H1 (cell line): ENCODE measurements at regions not wholly inside any gene's neighbourhood (a gene's known extent, or its start where the extent isn't known, plus 50 kb on each side); places are given as distances from the start of the nearest gene placed in this dataset.

ENCODE experiments used
- CTCF ChIA-PET: fragments of 300-600 bp; sonication (Branson Sonifier 250); formaldehyde crosslinking; loops from one replicate; lab custom pipeline; 2021; ENCODE audit not compliant: partially characterized antibody; lab: Charles Lee
- POLR2A ChIA-PET: fragments of 300-600 bp; sonication (Branson Sonifier 250); formaldehyde crosslinking; loops from one replicate; lab custom pipeline; 2021; ENCODE audit warnings: inconsistent platforms; ENCODE audit not compliant: partially characterized antibody; lab: Charles Lee
- DNase-seq, 2 experiments: peaks; one replicate each; pipeline versions ENCODE4 v3.0.0 to v3.0.0-alpha.2; 2010 to 2022; ENCODE audit warnings: low spot score in 2 of 2, low read depth in 1 of 2, mixed read lengths in 1 of 2
- FAIRE-seq: peaks from 2 replicates; lab custom pipeline; 2011; peaks lifted over from hg19 to GRCh38; lab: Jason Lieb, UNC
- H2AFZ ChIP-seq: 2 replicates; pipeline ENCODE4 v1.8.1; 2012; ENCODE audit warnings: low read length, inconsistent platforms
- H2AK5ac ChIP-seq: 2 replicates; pipeline ENCODE4 v1.6.1; 2013; ENCODE audit warnings: low read depth, low read length
- H2BK120ac ChIP-seq: replicated peaks from 2 replicates; pipeline ENCODE3; 2013; ENCODE audit warnings: low read depth, low read length, inconsistent platforms
- H2BK12ac ChIP-seq: 2 replicates; pipeline ENCODE4 v1.6.1; 2013; ENCODE audit warnings: low read depth, low read length
- H2BK15ac ChIP-seq: 2 replicates; pipeline ENCODE4 v1.6.1; 2013; ENCODE audit warnings: low read length
- H2BK20ac ChIP-seq: 2 replicates; pipeline ENCODE4 v1.6.1; 2013; ENCODE audit warnings: low read length
- H2BK5ac ChIP-seq: 2 replicates; pipeline ENCODE4 v1.6.1; 2013; ENCODE audit warnings: low read depth, low read length
- H3K14ac ChIP-seq: 2 replicates; pipeline ENCODE4 v1.6.1; 2013; ENCODE audit warnings: inconsistent platforms; ENCODE audit not compliant: insufficient read length
- H3K18ac ChIP-seq: 2 replicates; pipeline ENCODE4 v1.6.1; 2013; ENCODE audit warnings: low read length; ENCODE audit errors: extremely low read depth
- H3K23ac ChIP-seq: 2 replicates; pipeline ENCODE4 v1.6.1; 2013; ENCODE audit warnings: inconsistent platforms; ENCODE audit not compliant: insufficient read length
- H3K23me2 ChIP-seq: 2 replicates; pipeline ENCODE4 v1.6.1; 2013; ENCODE audit warnings: low read depth, low read length
- H3K27ac ChIP-seq: 2 replicates; pipeline ENCODE4 v1.6.1; 2011; ENCODE audit warnings: low read depth, low read length, inconsistent platforms
- H3K27me3 ChIP-seq, 4 experiments: replicated peaks in 1 of 4; 1 replicate in 1 of 4; 2 replicates in 3 of 4; pipeline versions ENCODE4 v1.6.1 to v1.8.1; 2011 to 2013; ENCODE audit warnings: low read length in 3 of 4, mild to moderate bottlenecking in 3 of 4, inconsistent platforms in 2 of 4, mixed read lengths in 2 of 4, moderate library complexity in 1 of 4; ENCODE audit not compliant: control insufficient read depth in 3 of 4, insufficient read depth in 3 of 4; ENCODE audit errors: extremely low read depth in 1 of 4
- H3K36me3 ChIP-seq, 4 experiments: 2 replicates each; pipeline versions ENCODE4 v1.6.1 to v1.8.1; 2011 to 2013; ENCODE audit warnings: mild to moderate bottlenecking in 4 of 4, low read length in 3 of 4, moderate library complexity in 2 of 4, control low read depth in 1 of 4, inconsistent platforms in 1 of 4; ENCODE audit not compliant: insufficient read depth in 4 of 4, control insufficient read depth in 2 of 4
- H3K4ac ChIP-seq: replicated peaks from 2 replicates; pipeline ENCODE3; 2013; ENCODE audit warnings: low read length, low read depth, mixed read lengths, inconsistent platforms; ENCODE audit not compliant: insufficient read length
- H3K4me1 ChIP-seq, 4 experiments: replicated peaks in 1 of 4; 1 replicate in 1 of 4; 2 replicates in 3 of 4; pipeline versions ENCODE4 v1.6.1 to v1.8.1; 2011 to 2013; ENCODE audit warnings: low read length in 3 of 4, inconsistent platforms in 2 of 4, mixed read lengths in 1 of 4; ENCODE audit not compliant: insufficient read depth in 4 of 4, control insufficient read depth in 3 of 4
- H3K4me2 ChIP-seq, 2 experiments: 2 replicates each; pipeline versions ENCODE4 v1.6.1 to v1.8.1; 2011 to 2013; ENCODE audit warnings: low read depth in 2 of 2, low read length in 2 of 2, control low read depth in 1 of 2, inconsistent platforms in 1 of 2, mild to moderate bottlenecking in 1 of 2; ENCODE audit not compliant: insufficient read depth in 1 of 2
- H3K4me3 ChIP-seq, 4 experiments: fragments of 200-600, 300-600 bp in 1 of 4; sonication (generic), shearing (Covaris generic), sonication (Bioruptor Twin) in 1 of 4; 2 replicates each; pipeline versions ENCODE4 v1.5.1 to v1.8.1; 2011 to 2016; ENCODE audit warnings: low read length in 4 of 4, low read depth in 3 of 4, control low read depth in 2 of 4, inconsistent platforms in 2 of 4, mild to moderate bottlenecking in 2 of 4, mixed read lengths in 1 of 4, moderate library complexity in 1 of 4; ENCODE audit not compliant: insufficient read depth in 2 of 4; ENCODE audit errors: extremely low read depth in 1 of 4
- H3K56ac ChIP-seq: replicated peaks from 2 replicates; pipeline ENCODE3; 2013; ENCODE audit warnings: low read depth, mild to moderate bottlenecking, mixed read lengths, low read length, inconsistent platforms; ENCODE audit not compliant: insufficient read length
- H3K79me1 ChIP-seq: 2 replicates; pipeline ENCODE4 v1.6.1; 2013; ENCODE audit warnings: low read depth, low read length, control low read depth
- H3K79me2 ChIP-seq, 2 experiments: 2 replicates each; pipeline versions ENCODE4 v1.6.1 to v1.8.1; 2012 to 2013; ENCODE audit warnings: low read length in 2 of 2, mild to moderate bottlenecking in 2 of 2, inconsistent platforms in 1 of 2; ENCODE audit not compliant: insufficient read depth in 2 of 2, control insufficient read depth in 1 of 2
- H3K9ac ChIP-seq, 4 experiments: replicated peaks in 1 of 4; 1 replicate in 1 of 4; 2 replicates in 3 of 4; pipeline versions ENCODE4 v1.6.1 to v1.8.1; 2011 to 2013; ENCODE audit warnings: low read depth in 3 of 4, low read length in 3 of 4, control low read depth in 2 of 4, mild to moderate bottlenecking in 2 of 4, moderate library complexity in 2 of 4, inconsistent platforms in 1 of 4; ENCODE audit errors: extremely low read depth in 1 of 4
- H3K9me3 ChIP-seq, 2 experiments: 2 replicates each; pipeline versions ENCODE4 v1.6.1 to v1.8.1; 2012 to 2013; ENCODE audit warnings: mild to moderate bottlenecking in 2 of 2, moderate library complexity in 2 of 2, control low read depth in 1 of 2, inconsistent platforms in 1 of 2, low read depth in 1 of 2, low read length in 1 of 2, mixed read lengths in 1 of 2; ENCODE audit not compliant: insufficient read depth in 2 of 2
- H4K20me1 ChIP-seq, 2 experiments: replicated peaks in 1 of 2; 2 replicates each; pipeline versions ENCODE3 to v1.8.1; 2011 to 2013; ENCODE audit warnings: inconsistent platforms in 2 of 2, low read length in 2 of 2, mild to moderate bottlenecking in 1 of 2; ENCODE audit not compliant: insufficient read depth in 2 of 2, control insufficient read depth in 1 of 2
- H4K5ac ChIP-seq: 2 replicates; pipeline ENCODE4 v1.6.1; 2013; ENCODE audit warnings: low read length, low read depth, mixed read lengths, inconsistent platforms; ENCODE audit not compliant: insufficient read length
- H4K8ac ChIP-seq: 2 replicates; pipeline ENCODE4 v1.8.0; 2013; ENCODE audit warnings: mild to moderate bottlenecking, moderate library complexity, low read length, inconsistent platforms; ENCODE audit not compliant: insufficient read depth; ENCODE audit errors: extremely low read depth
- H4K91ac ChIP-seq: replicated peaks from 2 replicates; pipeline ENCODE3; 2013; ENCODE audit warnings: low read length, mixed read lengths, inconsistent platforms; ENCODE audit not compliant: insufficient read length
- CTBP2 ChIP-seq: IDR thresholded peaks from 2 replicates; pipeline ENCODE4 v1.7.0; 2011; ENCODE audit warnings: borderline replicate concordance, mild to moderate bottlenecking, moderate library complexity, mixed read lengths, low read length; ENCODE audit not compliant: insufficient read depth, insufficient read length
- WGBS, 2 experiments: shearing (Covaris generic) in 1 of 2; methylation state at CpG; one replicate each; pipeline versions ENCODE4 v1.1.6 to v1.1.7; 2013 to 2015; ENCODE audit warnings: low lambda C conversion rate in 2 of 2, mixed read lengths in 2 of 2, inconsistent platforms in 1 of 2, low coverage in 1 of 2, missing lambda C conversion rate in 1 of 2; ENCODE audit not compliant: insufficient replicate concordance in 2 of 2, insufficient coverage in 1 of 2, insufficient read length in 1 of 2; ENCODE audit errors: extremely low coverage in 1 of 2, missing lambda C conversion rate in 1 of 2; 5-methylcytosine and 5-hydroxymethylcytosine counted together

DNA sequence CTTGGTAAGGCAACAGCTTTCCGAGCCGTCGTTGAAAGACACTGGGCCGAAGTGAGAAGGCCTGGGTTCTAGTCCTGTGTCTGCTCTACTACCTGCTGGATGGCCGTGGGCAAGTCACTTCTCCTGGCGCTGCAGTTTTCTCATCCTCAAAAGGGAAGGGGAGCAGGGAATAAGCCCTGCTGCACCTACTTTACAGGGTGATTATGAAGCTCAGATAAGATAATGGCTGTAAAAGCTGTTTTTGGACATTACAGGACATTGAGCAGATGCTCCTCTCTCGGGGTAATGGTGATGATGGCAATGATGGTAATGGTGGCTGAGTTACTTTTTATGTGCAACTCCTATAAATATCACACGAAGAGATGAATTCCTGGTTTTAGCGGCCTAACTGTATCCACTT, 152.6 kb downstream of the FAM43A start:
- Histone ChIP-seq H2BK20ac (no peak overlapping the region), H2AFZ (no peak overlapping the region), H3K18ac (no peak overlapping the region), H3K14ac (no peak overlapping the region), H3K56ac (no peak overlapping the region), H4K8ac (no peak overlapping the region), H3K79me2 (no peaks in the 10 kb centered on the region), H3K9me3 (no peaks in the 10 kb centered on the region), H3K27ac (no peak overlapping the region), H3K4me1 (no peaks in the 10 kb centered on the region), H3K23ac (no peak overlapping the region), H2BK12ac (no peak overlapping the region), H2BK5ac (no peak overlapping the region), H4K20me1 (no peaks in the 10 kb centered on the region), H3K79me1 (no peaks in the 10 kb centered on the region), H4K91ac (no peak overlapping the region), H3K36me3 (no peaks in the 10 kb centered on the region), H3K4ac (no peak overlapping the region), H3K9ac (no peak overlapping the region), H3K4me3 (no peak overlapping the region), H3K23me2 (no peaks in the 10 kb centered on the region), H2BK15ac (no peak overlapping the region), H3K4me2 (no peak overlapping the region), H2BK120ac (no peak overlapping the region), H3K27me3 (no peaks in the 10 kb centered on the region), H2AK5ac (no peak overlapping the region), H4K5ac (no peak overlapping the region)
- DNase-seq (no peak), FAIRE-seq (no peak)
- ChIA-PET CTCF (interaction anchor here (1.0 to 2.2 kb wide), 5 partner anchors 20 to 155 kb away, joined by 3 to 5 read pairs (median 3); no protein-coding TSS in a partner anchor), POLR2A (no interaction called here)
- 87% methylated on average over 9 of the region's 9 CpGs; no CpG with 5 or more reads in 1 of the 2 experiments for WGBS, 2 experiments
- no peak for TF ChIP-seq CTBP2
